NCI-H1048 (cell line): ENCODE measurements at regions not wholly inside any gene's neighbourhood (a gene's known extent, or its start where the extent isn't known, plus 50 kb on each side); places are given as distances from the start of the nearest gene placed in this dataset.
A peak's percentile ranks its signal among the peaks of the same experiment; 100 is the strongest.

Source experiments
- DNase-seq: peaks from one replicate; lab custom pipeline; 2025; lab: John Stamatoyannopoulos, UW

GRCh38 chr3:27590437-27591298, 106.5 kb upstream of the SLC4A7 start:
- peak; percentile 52 for DNase-seq

DNA sequence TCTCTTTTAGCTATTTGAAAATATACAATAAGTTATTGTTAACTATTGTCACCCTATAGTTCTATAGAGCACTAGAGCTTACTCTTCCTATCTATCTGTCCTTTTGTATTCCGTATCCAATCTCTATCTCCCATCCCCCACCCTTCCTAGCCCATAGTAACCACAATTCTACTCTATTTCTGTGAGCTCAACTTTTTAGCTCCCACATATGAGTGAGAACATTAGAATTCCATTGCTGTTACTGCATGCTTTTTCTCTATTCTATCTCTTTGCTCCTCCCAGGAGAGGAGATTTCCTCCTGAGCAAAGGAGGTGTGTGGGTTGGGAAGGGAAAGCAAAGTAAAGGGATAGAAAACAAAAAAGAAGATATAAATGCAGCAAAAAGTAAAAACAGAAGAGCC, 105.6 kb upstream of the SLC4A7 start:
- no peak for DNase-seq

DNA sequence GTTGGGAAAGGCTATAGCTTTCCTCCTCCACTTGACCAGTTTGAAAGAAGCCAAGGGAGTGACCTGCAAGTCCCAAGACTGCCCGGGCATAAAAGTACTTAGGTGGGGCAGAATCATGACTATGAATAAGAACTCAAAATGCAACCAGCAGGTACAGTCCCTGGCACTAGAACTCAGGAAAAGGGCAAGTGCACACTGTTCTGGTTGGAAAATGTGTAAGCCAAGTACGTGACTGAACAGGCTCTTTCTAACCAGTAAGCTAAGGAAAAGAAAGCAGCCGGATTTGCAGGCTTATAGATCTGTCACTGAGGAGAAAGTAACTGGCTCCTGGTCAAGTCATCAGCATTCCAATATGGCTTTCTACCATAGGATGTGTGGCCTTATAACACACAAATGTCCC, 101.2 kb upstream of the SLC4A7 start:
- no peak for DNase-seq

DNA sequence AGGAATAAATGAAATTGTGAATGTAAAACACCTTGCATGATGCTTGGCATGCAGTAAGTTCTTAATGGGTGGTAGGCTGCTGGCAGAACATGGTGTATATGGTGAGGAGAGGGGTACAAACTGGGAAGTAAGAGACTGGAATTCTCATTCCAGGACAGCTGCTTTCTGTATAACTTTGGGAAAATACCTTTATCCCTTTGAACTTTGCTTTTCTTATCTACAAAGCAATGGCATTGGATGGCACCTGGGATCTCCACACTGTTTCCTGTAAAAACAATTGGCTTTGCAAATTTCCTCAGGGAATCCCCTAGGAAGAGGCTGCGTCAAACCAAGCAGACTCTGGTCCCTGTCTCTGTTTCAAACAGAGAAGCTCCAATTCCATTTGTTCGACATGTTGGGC, 100.7 kb upstream of the SLC4A7 start:
- DNase-seq: no peak

DNA sequence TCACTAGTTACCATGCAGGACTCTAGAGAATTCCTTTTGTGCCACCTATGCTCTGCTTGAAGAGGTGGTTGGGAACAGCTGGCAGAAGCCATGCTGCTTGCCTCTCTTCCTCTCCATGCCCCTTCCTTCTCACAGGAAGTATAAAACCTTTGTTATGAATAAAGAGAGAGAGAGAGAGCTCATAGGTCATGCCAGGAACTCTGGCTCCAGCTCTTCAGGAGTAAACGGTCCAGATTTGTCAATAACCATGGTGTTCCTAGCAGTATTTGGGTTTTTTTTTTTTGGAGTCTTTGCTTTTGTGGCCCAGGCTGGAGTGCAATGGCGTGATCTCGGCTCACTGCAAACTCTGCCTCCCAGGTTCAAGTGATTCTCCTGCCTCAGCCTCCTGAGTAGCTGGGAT, 97.7 kb upstream of the SLC4A7 start:
- DNase-seq: no peak

DNA sequence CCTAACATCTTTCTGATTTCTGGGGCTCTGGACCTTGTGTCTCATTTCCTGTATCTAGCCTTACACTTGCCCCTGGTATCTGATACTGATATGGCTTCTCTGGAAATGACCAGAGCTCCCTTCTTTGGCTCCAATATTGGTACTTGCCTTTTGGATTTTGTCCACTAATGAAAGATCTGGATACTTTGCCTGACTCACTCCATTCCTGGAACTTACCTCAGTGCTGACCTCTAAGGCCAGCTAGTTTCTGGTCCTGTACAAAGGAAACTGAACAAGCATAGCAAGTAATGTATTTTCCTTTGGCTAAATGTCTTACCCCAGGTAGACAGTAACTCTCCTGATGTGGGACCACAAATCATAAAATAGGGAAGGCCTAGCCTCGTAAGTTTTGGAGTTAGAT, 93.8 kb upstream of the SLC4A7 start:
- DNase-seq: no peak

DNA sequence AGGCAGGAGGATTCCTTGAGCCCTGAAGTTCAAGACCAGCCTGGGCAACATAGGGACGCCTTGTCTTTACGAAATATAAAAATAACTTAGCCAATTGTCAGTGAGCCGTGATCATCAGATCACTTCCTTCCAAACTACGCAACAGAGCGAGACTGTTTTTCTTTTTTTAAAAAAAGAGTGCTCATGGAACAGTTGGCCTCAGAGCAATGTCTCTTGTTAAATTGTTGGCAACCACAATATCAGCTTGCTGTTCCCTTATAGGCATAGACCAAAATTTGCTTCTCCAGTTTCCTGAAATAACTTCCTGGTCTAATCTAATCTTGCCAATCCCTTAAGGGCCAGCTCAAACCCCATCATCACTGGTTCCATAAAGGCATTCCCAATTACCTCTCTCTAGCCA, 93.3 kb upstream of the SLC4A7 start:
- no peak for DNase-seq

DNA sequence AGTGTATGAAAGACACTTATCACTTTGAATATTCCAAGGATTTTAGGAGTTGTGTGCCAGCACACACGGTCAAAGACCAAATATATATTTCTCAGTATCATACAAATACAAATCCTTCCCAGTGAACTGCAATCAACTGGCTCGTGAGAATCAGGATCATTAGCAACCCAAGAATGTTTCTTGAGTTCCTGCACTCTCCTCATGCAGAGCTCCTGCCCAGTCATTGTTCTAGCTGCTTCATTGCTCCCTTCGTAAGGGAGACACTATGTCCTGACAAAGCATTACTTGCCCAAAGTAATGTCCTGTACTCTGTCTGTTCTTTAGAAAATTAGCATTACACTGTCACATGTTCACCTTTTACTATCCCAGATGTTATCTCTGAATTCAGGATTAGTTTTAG, 92.0 kb upstream of the SLC4A7 start:
- no peak for DNase-seq

GRCh38 chr3:27575499-27575898, 91.3 kb upstream of the SLC4A7 start:
- DNase-seq: no peak

- no peak for DNase-seq
Observed at GRCh38 chr3:27574438-27574795, 90.2 kb upstream of the SLC4A7 start.

- DNase-seq: no peak
Observed at GRCh38 chr3:27573780-27574437, 89.7 kb upstream of the SLC4A7 start.

GRCh38 chr3:27573138-27573537, 89.0 kb upstream of the SLC4A7 start:
- DNase-seq: no peak

- DNase-seq: no peak
Observed at GRCh38 chr3:27571345-27571744, 87.2 kb upstream of the SLC4A7 start.

DNA sequence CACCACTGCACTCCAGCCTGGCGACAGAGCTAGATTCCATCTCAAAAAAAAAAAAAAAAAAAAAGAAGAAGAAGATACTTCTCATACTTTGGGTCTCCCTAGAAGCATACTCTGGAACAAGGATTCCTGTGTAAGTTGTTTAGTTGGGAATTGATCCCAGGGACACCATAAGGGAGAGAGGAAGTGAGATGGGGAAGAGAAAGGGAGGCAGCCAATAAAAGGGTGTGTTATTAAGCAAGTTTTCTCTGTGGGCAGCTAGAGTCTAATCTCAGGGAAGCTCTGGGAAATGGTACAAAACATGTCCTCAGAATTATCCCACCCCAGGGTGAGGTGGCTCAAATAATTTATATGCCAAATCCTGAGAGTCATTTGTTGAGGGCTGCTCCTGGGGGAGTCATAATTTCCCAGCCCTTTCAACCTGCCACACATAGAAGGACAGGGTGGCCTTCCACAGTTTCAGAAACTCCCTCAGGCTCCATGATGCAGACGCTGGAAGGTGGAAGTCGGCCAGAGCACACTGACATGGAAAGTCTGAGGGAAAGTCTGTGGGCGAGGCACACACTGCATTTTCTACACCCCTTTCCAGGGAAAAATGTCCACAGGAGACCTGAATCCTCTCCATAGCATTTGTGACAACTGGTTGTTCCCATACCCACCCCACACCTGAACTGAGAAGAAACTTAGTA, 86.4 kb upstream of the SLC4A7 start:
- no peak for DNase-seq

GRCh38 chr3:27568393-27568792, 84.2 kb upstream of the SLC4A7 start:
- DNase-seq: no peak

DNA sequence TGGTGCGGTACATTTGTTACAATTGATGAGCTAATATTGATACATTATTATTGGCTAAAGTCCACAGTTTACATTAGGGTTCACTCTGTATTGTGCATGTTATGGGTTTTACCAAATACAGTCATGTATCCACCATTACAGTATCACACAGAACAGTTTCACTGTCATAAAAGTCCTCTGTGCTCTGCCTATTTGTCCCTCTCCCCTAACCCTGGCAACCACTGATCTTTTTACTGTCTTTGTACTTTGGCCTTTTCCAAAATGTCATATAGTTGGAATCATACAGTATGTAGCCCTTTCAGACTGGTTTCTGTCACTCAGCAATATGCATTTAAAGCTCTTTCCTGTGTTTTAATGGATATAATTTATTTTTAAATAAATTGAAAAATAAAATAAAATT, 83.1 kb upstream of the SLC4A7 start:
- DNase-seq: no peak

DNA sequence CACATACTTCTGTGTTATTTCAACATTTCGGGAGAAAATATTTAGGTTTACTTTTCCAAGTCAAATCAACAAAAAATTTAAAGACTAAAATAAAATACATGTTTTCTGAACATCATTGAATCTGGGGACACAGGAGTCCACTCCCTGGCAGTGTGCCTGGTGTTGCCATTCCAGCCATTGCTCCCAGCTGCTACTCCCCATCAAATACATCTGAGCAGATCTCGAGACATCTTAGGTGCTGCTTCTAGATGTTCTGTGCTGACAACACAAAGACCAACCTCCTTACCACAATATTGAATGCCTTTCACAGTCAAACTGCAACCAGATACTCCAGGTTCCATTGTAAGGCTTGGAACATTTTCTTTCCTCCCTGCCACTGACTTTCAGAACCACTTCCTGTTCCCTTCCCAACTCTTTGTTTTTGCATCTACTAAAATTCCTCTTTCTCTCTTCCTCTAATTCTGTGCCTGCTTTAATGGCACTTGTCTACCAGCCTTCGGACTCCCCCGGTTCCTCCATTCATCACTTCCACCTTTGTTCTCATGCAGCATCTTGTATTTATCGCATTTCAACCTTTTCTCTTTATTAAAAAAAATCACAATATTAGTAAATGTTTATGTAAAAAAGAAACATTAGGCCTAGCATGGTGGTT, 81.1 kb upstream of the SLC4A7 start:
- DNase-seq: no peak

GRCh38 chr3:27561576-27561975, 77.4 kb upstream of the SLC4A7 start:
- no peak for DNase-seq

- DNase-seq: no peak
Observed at GRCh38 chr3:27560484-27561056, 76.4 kb upstream of the SLC4A7 start.

GRCh38 chr3:27559835-27560234, 75.7 kb upstream of the SLC4A7 start:
- DNase-seq: no peak

GRCh38 chr3:27559381-27559780, 75.2 kb upstream of the SLC4A7 start:
- DNase-seq: no peak

DNA sequence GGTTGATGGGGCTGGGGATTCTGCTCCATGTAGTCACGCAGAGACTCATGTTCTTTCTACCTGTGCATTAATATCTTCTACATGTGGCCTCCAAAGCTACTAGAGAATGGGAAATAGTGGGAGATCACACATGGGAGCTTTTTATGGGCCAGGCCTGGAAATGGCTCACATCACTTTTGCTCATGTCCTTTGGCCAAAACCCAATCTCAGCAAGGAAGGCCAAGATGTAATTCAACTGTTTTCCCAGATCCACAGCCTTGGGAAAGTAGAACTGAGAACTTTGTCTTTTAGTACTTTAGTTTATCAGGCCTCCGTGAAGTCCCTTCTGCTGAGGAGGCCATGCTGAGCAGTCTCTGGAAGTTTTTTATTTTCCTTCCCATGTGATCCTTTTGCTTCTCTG, 73.2 kb upstream of the SLC4A7 start:
- DNase-seq: no peak
